GM18508 (cell line): ENCODE measurements at regions not wholly inside any gene's neighbourhood (a gene's known extent, or its start where the extent isn't known, plus 50 kb on each side); places are given as distances from the start of the nearest gene placed in this dataset.

ENCODE experiments used
- ATAC-seq: cut with Tn5 transposase; IDR thresholded peaks from one replicate; pipeline ENCODE4 v1.9.1; 2021; ENCODE audit warnings: moderate number of reproducible peaks; ENCODE audit not compliant: insufficient read depth, unreplicated experiment

DNA sequence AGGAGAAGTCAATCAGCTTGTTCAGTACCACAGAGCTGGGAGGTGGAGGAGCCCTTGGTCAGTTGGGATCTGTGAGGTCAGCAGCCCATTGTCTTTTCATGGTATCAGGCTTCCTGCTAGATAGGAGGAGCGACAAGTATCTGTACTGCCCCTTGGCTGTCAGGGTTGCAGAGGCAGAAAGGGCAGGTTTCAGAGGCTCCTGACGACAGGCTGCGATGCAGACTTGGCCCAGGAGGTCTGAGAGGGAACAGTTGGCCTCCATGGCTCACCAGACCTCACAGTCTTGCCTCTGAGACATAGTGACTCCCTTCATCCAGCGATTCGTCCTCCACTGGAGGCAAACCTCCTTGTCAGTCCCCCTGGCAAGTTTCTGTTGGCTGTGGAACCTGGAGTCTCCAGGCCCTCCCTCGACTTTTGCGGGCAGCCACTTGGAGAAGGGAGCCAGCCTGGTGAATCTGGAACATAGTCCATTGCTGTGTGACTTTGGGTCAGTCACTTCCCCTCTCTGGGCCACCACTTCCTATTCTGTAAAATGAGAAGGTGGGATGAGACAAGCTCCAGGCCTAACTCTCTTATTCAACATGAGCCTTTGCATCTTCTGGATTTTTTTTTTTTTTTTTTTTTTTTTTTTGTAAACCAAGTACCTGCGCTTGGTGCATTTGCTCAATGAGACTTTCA lies 177.9 kb upstream of the TLE3 start:
- ATAC-seq, result no peak

DNA sequence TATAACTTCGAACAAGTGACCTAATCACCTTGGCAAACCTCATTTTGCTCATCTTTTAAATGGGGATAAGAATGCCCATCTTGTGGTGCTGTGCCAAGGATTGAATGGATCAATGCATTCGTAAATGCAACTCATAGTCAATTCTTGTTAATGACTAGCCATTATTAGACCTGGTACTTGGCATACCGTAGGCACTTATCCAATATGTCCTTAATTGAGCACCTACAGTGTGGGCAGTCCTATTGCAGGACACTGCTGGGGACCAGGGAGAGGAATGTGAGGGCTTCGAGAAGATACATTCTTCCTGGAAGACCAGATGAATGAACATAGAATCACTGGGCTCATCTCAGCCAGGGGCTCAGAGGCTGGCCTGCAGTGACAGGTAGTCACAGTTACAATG lies 177.2 kb upstream of the TLE3 start:
- no peak for ATAC-seq

DNA sequence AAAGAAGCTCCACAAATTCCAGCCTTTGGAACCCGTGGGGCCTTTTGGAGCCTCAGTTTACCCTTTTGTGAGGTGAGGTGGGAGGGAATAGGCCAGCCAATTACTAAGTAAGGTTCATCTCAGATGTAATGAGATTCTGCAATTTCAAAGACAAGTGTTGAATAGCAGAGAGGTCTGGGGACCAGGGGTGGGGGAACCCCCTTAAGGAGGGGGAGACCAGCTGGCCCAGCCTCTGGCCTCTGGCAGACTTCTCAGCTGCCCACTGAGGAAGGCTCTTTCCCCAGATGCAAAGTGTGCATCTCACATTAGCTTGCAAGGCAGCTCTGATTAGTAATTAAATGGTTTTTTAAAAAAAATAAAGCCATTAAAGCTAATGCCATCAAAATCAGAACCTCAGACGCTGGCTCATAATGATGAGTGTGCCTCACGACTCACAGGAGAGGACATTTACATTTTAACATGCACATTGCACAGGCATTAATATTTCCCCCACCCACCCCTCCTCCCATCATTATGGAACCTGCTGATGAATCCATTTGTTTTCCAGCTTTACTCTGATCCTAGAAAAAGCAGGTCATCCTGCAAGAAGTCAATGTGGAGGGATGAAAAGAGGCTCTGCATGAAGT lies 176.7 kb upstream of the TLE3 start:
- ATAC-seq, result no peak

DNA sequence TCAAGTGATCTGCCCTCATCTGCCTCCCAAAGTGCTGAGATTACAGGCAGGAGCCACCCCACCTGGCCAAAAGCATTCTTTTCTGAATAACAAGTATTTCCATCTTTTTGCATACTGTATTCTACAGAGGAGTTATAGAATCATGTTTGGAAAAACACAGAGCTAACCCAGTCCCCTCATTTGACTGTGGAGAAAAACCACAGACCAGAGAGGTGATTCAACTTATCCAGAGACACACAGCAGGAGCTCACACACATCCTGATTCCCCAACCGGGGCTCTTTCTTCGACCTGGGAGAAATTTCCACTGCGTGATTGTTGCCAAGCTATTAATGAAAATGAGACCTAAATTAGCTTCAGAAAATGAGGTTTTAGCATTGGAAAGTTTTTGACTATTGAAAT lies 176.1 kb upstream of the TLE3 start:
- ATAC-seq, result no peak

DNA sequence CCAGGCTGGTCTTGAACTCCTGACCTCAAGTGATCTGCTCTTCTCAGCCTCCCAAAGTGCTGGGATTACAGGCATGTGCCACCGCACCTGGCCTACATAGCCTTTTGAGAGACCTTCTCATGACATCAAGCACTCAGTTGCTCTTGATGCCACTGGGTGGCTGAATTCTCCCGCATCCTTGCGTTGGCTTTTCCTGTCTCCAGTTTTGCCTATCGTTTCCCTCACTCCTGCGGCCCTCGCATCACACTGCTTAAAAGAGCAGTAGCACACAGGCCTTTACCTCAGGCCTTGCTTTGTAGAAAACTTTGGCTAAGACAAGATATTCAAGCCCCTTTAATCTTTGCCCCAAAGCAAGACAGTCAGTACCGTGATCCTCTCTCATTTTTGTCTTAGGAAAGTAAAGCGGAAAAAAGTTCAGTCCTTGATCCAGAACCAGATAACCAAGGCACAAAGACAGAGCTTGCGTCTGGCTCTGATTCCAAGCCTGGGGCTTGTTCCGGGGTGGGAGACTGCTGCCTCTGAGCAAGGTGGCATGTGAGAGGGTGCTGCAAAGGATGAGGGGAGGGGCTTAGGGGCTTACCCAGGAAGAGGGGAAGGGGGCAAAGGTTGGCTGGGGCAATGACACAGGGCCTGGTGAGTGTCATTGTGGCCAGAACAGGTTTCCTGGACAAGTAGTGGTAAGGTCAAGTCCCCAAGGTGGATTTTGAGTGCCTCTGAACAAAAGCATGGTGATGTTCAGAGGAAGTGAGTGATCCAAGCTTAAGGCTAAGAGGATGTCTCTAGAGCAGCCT lies 175.0 kb upstream of the TLE3 start:
- no peak for ATAC-seq

DNA sequence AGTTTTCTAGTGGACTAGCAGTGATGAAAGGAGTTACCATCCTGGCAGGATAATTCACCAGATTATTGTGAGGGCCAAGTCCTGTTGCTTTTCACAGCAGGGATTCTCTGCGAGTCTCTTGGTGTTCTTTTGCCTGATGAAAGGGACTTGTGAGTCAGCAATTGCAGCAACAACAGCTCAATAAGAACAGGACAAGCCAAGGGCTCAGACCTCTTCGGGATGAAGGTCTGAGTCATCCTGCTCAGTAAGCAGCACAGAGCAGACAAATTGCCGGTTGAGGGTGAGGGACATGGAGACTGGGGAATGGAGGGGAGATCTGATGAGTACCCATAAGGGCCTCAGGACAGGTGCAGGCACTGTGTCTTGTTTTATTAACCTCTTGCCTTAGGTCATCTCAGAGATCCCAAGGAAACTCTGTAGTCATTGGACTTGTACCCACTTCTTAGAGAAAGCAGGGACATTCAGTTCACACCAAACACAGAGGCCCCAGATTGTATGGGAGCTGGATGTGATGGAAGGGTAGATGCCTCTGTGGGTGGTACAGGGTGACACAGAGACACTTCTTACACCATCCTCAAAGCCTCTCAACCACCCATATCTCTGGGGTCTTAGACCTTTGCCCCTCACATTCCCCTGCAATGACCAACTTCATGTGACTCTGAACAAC lies 173.8 kb upstream of the TLE3 start:
- ATAC-seq, result no peak

DNA sequence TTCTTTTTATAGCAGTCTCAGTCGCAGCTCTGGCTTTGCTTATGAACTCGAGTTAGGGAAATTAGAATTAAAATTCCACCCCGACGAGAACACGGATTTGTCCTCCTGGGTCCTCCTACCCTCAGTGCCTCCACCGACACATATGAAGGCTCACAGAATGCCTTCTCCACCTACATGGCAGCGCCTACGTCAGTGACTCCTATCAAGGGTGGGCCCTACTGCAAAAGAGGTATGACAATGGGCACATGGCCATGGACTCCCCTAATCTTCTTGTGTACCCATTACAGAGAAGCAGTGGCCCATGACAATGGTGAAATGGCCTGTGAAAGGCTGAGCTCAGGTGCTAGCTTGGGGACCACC lies 173.0 kb upstream of the TLE3 start:
- no peak for ATAC-seq

DNA sequence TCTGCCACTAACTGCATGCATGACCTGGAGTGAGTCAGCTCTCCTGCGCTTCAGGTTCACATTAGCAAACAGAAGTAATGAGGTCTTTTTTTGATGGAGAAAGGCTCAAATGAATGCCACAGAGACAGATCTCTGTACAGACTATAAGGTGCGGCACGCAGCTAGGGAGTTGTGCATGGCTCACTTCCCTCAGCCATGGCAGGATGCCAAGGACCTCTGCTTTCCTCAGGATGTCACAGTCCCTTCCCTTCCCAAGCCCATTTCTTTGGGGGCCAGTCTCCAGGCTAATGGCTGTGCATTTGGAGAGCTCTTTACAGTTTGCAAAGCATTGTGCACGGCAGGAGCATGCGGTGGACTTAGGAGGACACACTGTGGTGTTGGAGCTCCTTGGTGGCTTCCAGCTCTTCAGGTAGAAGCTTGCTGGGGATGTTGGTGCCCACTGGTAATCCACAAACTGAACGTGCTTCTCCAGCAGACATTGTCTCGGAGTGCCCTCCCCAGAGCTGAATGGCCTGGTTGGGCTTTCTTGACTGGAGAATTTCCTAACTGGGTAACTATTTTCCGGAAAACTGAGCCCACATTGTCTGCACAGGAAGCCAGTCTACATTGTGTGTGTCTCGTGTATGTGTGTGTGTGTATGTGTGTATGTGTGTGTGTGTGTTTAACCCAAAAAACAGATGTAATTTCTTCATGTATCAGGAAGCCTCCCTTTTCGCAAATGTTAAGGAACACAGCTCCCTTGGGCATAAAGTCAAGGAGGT lies 172.5 kb upstream of the TLE3 start:
- no peak for ATAC-seq

DNA sequence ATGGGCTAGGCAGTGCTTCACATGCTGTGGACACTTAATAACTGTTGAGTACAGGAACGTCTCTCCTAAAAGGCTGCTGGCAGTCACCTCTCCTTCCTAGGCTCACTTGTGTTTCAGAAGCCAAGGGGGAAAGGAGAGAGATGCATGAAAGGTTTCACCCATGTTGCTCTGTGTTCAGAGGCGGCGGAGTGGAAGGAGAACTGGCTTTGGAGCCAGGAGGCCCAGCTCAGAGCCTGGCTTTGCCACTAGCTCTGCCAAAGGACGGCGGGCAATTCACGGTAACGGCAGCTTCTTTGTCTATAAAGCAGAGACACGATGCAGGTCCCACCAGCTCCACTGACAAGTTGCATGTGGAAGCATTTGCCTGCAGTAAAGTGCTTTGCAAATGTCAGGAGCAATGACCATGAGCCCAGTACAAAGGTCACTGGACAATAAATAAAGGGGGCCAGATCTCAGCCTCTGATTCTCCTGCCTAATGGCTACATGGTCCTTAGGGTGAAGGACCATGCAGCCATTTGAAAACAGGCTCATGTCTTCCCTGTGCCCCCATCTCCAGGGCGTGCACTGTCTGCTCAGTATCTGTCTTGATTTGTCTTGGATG lies 171.7 kb upstream of the TLE3 start:
- ATAC-seq, result no peak

DNA sequence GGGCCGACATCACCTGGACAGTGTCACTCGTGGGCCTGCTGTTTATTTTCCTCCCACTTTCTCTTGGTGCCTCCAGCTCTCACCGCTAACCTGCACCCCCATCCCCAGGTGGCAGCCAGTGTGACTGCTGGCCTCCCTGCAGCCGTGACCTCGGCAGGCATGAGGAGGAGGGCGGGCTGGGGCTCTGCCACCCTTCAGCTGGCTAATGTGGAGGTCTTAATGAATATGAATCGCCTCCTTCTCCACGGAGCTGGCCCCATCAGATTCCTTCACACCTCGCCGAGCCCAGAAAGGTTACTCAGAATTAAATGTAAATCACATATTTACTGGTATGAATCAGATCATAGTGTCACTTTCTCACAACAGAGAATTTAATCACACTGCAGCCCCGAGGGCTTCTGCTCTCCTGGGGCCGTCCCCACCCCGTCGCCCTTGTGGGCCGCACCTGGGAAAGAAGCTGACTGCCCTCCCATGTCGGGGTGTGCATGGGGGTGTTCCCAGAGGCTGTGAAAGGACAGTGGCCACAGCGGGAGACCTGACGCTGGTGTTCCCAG lies 171.1 kb upstream of the TLE3 start:
- no peak for ATAC-seq

DNA sequence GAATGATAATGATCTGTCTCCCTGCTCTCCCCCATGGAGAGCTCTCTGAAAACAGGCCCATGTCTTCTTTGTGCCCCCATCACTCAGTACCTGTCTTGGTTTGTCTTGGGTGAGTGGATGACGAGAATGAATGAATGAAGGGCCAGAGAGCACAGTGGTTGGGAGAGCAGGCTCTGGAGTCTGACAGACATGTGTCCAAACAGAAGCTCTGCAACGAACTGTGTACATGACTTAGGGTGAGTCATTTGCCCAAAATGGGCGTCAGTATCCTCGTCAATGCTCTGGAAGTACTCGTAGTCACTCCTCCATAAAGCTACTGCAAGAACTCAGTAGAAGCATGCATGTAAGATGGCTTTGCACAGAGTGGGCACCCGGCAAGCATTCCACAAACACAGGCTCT lies 170.2 kb upstream of the TLE3 start:
- no peak for ATAC-seq

DNA sequence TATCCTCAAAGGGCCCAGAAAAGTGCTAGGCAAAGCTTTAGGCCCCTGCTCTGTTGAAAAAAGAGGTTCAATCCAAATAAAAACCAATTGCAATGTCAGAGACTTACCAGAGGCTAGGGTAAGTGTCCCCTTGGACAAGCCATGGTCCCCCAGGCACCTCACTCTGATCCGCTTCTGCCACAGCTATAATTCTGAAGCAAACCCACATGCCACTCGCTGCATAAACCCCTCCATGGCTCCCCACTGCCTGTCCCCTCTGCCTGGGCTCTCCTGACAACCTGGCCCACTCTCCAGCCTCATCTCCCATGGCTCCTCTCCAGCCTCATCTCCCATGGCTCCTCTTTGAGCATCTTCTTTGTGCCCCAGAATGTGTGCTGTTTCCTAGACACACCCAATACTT lies 169.6 kb upstream of the TLE3 start:
- no peak for ATAC-seq

DNA sequence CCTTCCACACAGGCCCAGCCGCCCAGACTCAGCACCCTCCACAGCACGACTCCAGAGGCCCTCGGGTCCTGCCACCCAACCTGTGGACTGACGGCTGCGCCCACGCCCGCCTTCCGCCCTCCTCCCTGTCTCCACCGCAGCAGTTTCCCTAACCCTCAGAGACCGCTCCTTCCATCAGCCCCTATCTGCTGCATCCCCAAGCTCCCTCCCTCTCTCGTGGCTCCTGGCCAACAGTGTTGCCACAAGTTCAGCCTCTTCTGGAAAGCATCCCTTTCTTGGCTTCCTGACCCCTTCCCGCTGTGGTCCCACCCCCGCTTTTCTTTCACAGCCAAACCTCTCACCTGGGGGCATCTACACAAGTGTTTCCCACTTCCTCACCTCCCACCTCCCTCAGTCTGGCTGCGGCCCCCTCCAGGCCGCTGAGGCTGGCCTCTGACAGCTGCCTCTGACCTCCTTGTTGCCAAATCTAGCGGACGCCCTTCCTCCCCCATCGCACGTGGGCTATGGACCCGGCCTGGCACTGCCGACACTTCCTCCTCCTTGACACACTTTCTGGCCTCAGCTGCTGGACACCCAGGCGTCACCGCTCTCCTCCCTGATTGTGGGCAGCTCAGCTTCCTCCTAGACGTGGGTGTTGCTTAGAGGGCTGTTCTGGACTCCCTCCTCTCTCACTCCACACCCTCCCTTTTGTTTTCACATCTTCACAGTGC lies 168.8 kb upstream of the TLE3 start:
- ATAC-seq, result no peak

DNA sequence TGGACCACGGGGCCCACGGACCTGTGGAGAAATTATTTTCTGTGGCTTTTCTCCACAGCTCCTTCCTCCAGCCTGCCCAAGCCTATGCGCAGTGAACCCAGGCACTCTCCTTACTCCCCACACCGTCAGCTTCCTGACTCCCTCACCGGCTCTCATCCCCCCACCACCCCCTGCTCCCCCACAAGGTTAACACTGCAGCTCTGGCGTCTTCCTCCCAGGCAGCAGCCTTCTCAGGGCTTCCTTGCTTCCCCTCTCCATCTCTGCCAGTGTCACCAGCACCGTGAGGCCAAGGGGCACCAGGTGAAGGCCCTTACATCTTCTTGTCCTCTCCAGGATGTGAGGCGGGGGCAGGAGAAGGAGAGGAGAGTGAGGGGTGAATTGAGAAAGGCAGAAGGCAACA lies 168.3 kb upstream of the TLE3 start:
- no peak for ATAC-seq

DNA sequence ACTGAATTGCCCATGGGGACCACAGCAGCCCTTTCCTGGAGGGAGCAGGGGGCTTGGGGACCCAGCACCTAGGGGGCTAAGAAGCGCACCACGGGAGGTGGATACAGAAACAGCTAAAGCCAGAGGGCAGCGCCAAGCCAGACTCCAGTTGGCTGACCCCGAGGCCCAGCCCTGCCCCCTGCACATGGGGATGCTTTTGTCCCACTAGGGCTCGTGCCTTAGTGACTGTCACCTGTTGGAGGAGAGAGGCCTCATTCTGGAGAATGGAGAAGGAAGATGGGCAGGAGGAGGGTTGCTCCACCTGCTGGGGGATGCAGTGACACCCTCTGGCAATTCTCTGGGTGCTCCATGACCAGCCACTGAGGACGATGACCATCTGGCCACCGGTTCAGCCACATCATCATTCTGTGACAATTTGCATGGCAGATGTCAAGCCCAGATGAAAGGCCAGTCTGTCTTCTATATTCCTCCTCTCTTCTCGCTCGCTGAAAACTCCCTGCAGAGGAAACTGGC lies 167.8 kb upstream of the TLE3 start:
- ATAC-seq, result no peak

DNA sequence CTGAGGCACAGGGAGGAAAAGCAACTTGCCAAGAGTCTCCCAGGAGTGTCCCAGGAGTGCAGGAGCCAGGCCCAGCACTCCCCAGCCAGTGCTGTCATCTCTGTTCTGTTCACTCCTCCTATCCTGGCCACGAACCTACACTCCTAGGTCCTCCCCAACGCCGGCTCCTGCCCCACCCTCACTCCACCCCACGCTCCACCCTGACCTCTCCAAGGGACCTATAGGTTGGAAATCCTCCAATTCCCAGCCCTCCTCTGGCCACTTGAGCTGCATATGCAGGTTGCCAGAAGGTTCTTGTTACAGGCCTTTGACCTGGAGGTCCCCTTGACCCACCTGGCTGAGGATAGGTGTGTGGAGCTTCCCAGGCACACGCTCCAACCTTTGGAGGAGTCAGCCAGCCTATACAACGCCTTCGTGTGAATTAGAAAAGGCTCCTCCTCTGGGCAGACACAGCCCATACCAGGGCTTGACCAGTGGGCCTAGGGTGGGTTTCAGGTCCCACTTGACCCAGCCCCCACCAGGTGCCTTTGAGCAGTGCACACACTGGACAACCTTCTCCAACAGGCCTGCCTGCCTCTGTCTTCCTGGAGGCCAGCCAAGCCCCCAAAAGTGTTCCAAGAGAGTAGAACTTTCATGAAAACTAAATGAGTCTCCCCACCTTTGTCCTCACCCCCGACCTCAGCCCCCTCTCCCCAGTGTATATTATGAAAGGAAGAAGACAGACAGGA lies 167.2 kb upstream of the TLE3 start:
- ATAC-seq, result no peak

DNA sequence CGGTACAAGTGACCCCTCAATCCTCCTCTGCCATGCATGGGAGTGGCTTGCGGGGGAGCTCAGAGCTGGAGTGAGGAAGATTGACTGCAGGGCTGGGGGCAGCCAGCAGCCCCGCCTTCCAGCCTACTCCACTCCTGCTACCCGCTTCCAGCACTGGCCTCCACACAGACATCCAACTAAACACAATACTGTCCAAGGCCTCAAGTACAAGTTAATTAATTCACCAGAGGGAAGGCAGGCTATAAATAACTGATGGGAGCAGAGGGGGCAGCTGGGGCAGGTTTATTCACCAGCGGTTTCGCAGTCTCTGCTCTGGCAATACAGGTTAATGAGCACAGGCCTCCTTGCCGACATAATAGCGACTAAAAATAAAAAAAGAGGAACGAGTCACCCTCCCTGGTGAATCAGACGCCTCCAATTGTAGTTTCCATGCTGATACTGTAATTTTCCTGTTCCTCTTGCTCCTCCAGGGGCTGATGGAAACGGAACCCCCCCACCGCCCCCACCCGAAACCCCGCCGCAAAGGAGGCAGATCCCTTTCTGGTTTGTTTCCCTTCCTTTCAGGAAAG lies 166.4 kb upstream of the TLE3 start:
- ATAC-seq, result no peak
